Activated CD8-positive, alpha-beta memory T cell treated with anti-CD3 and anti-CD28 coated beads, Interleukin-2, amount 50 U/mL, for 48 hours (primary cell): ENCODE measurements at regions not wholly inside any gene's neighbourhood (a gene's known extent, or its start where the extent isn't known, plus 50 kb on each side); places are given as distances from the start of the nearest gene placed in this dataset.
"Not testable (repeated sequence)": the region's sequence is repeated elsewhere in the genome, so short reads cannot be mapped to it uniquely, and the experiment has no call there.

Experiments
- DNase-seq: peaks from one replicate; pipeline ENCODE4 v3.0.0-alpha.2; 2020

- DNase-seq = no peak
Measured at GRCh38 chr1:182191381-182192115, 130.0 kb upstream of the ZNF648 start.

- no peak for DNase-seq
Measured at GRCh38 chr1:182189535-182190066, 128.1 kb upstream of the ZNF648 start.

- DNase-seq = no peak
Measured at GRCh38 chr1:182186757-182187146, 125.2 kb upstream of the ZNF648 start.

- no peak for DNase-seq
Measured at GRCh38 chr1:182185842-182186756, 124.6 kb upstream of the ZNF648 start.

- no peak for DNase-seq
Measured at GRCh38 chr1:182185136-182185535, 123.6 kb upstream of the ZNF648 start.

- no peak for DNase-seq
Measured at GRCh38 chr1:182183606-182184005, 122.1 kb upstream of the ZNF648 start.

GRCh38 chr1:182182311-182182710, 120.8 kb upstream of the ZNF648 start:
- DNase-seq = no peak

- DNase-seq = no peak
Measured at GRCh38 chr1:182181167-182181572, 119.7 kb upstream of the ZNF648 start.

GRCh38 chr1:182175361-182175931, 113.9 kb upstream of the ZNF648 start:
- no peak for DNase-seq

- DNase-seq = no peak
Measured at GRCh38 chr1:182174513-182174855, 113.0 kb upstream of the ZNF648 start.

GRCh38 chr1:182173808-182174512, 112.4 kb upstream of the ZNF648 start:
- no peak for DNase-seq

- DNase-seq = no peak
Measured at GRCh38 chr1:182172699-182173098, 111.2 kb upstream of the ZNF648 start.

- no peak for DNase-seq
Measured at GRCh38 chr1:182170891-182171461, 109.5 kb upstream of the ZNF648 start.

- DNase-seq = no peak
Measured at GRCh38 chr1:182169203-182169602, 107.7 kb upstream of the ZNF648 start.

GRCh38 chr1:182166750-182167149, 105.2 kb upstream of the ZNF648 start:
- no peak for DNase-seq

- no peak for DNase-seq
Measured at GRCh38 chr1:182166321-182166720, 104.8 kb upstream of the ZNF648 start.

- no peak for DNase-seq
Measured at GRCh38 chr1:182164273-182164672, 102.8 kb upstream of the ZNF648 start.

GRCh38 chr1:182163821-182164223, 102.3 kb upstream of the ZNF648 start:
- DNase-seq = no peak

GRCh38 chr1:182159443-182159842, 97.9 kb upstream of the ZNF648 start:
- no peak for DNase-seq

- DNase-seq = no peak
Measured at GRCh38 chr1:182157187-182157586, 95.7 kb upstream of the ZNF648 start.

GRCh38 chr1:182154425-182154824, 92.9 kb upstream of the ZNF648 start:
- not testable (repeated sequence) for DNase-seq

GRCh38 chr1:182149411-182149965, 88.0 kb upstream of the ZNF648 start:
- DNase-seq = no peak
